ENCODE measurements at regions not wholly inside any gene's neighbourhood (a gene's known extent, or its start where the extent isn't known, plus 50 kb on each side); places are given as distances from the start of the nearest gene placed in this dataset.

- Histone ChIP-seq H3K4me3 (ENCODE audit: control extremely low read depth in 1 of 5, extremely low read depth in 1 of 5, insufficient read depth in 1 of 5, low read depth in 2 of 5, low read length in 4 of 5) (no peak overlapping the region), H3K27me3 (replicated peaks in 1 of 4; ENCODE audit: control extremely low read depth in 1 of 4, control insufficient read depth in 3 of 4, insufficient read depth in 4 of 4, low read length in 3 of 4) (no peaks in the 10 kb centered on the region), H3K27ac (ENCODE audit: low read length in 2 of 2) (no peak overlapping the region), H3K4me2 (replicated peaks; ENCODE audit: low read depth, low read length, poor library complexity, severe bottlenecking) (no peak overlapping the region), H3K79me2 (ENCODE audit: control insufficient read depth, insufficient read depth, low read length) (no peaks in the 10 kb centered on the region), H3K36me3 (replicated peaks in 1 of 2; ENCODE audit: control extremely low read depth in 1 of 2, control insufficient read depth in 1 of 2, extremely low read depth in 1 of 2, insufficient read depth in 2 of 2, low read length in 1 of 2) (no peaks in the 10 kb centered on the region), H2AFZ (ENCODE audit: insufficient read depth, low read depth, low read length, poor library complexity, severe bottlenecking) (no peak overlapping the region), H4K20me1 (ENCODE audit: control insufficient read depth, insufficient read depth, low read length, poor library complexity, severe bottlenecking) (no peaks in the 10 kb centered on the region), H3K9me3 (ENCODE audit: control extremely low read depth in 1 of 3, control insufficient read depth in 2 of 3, insufficient read depth in 1 of 3, low read length in 2 of 3) (no peaks in the 10 kb centered on the region), H3K9ac (ENCODE audit: low read length) (no peak overlapping the region), H3K4me1 (ENCODE audit: control insufficient read depth in 2 of 2, insufficient read depth in 2 of 2, low read length in 2 of 2) (no peaks in the 10 kb centered on the region)
- ATAC-seq (ENCODE audit: low read depth): no peak
- intact Hi-C loops (cut with micrococcal nuclease): no loop called here
- no peaks in the 10 kb centered on the region for H3K27me3 Mint-ChIP-seq
- DNase-seq: no peak
- no peaks in the 10 kb centered on the region for H3K4me1 Mint-ChIP-seq
- H3K27ac Mint-ChIP-seq: no peak overlapping the region
- no peaks in the 10 kb centered on the region for H3K9me3 Mint-ChIP-seq (ENCODE audit: insufficient read depth)
- TF ChIP-seq EZH2 (IDR thresholded peaks at IDR 0.05; ENCODE audit: borderline replicate concordance, insufficient read depth, low read depth, low read length, poor library complexity, severe bottlenecking) (no peak), CTCF (IDR thresholded peaks at IDR 0.05) (no peak)
- ChIA-PET POLR2A (no interaction called here), CTCF (no interaction called here)
- no peak overlapping the region for H3K4me3 Mint-ChIP-seq
Observed at GRCh38 chr7:118771672-118772071, 547.2 kb downstream of the ANKRD7 start.

- DNase-seq: no peak
- peaks cover 5% of the 10 kb centered on the region for H3K9me3 Mint-ChIP-seq (ENCODE audit: insufficient read depth)
- no peaks in the 10 kb centered on the region for H3K36me3 ChIP-seq (replicated peaks in 1 of 2; ENCODE audit: control extremely low read depth in 1 of 2, control insufficient read depth in 1 of 2, extremely low read depth in 1 of 2, insufficient read depth in 2 of 2, low read length in 1 of 2)
- no peak for ATAC-seq (ENCODE audit: low read depth)
- H3K4me2 ChIP-seq (replicated peaks; ENCODE audit: low read depth, low read length, poor library complexity, severe bottlenecking): no peak overlapping the region
- no peak for TF ChIP-seq EZH2 (IDR thresholded peaks at IDR 0.05; ENCODE audit: borderline replicate concordance, insufficient read depth, low read depth, low read length, poor library complexity, severe bottlenecking)
- TF ChIP-seq CTCF (IDR thresholded peaks at IDR 0.05): no peak
- CTCF ChIA-PET: no interaction called here
- H3K79me2 ChIP-seq (ENCODE audit: control insufficient read depth, insufficient read depth, low read length): no peaks in the 10 kb centered on the region
- H3K27me3 ChIP-seq (replicated peaks in 1 of 4; ENCODE audit: control extremely low read depth in 1 of 4, control insufficient read depth in 3 of 4, insufficient read depth in 4 of 4, low read length in 3 of 4): no peaks in the 10 kb centered on the region
- no peak overlapping the region for H2AFZ ChIP-seq (ENCODE audit: insufficient read depth, low read depth, low read length, poor library complexity, severe bottlenecking)
- no peak overlapping the region for H3K9ac ChIP-seq (ENCODE audit: low read length)
- no peaks in the 10 kb centered on the region for H4K20me1 ChIP-seq (ENCODE audit: control insufficient read depth, insufficient read depth, low read length, poor library complexity, severe bottlenecking)
- no peaks in the 10 kb centered on the region for H3K27me3 Mint-ChIP-seq
- no CpG with 5 or more reads among the region's 1 CpG for WGBS (ENCODE audit: insufficient coverage)
- H3K27ac Mint-ChIP-seq: no peak overlapping the region
- POLR2A ChIA-PET: no interaction called here
- H3K4me1 Mint-ChIP-seq: no peaks in the 10 kb centered on the region
- intact Hi-C loops (cut with micrococcal nuclease): no loop called here
- no peaks in the 10 kb centered on the region for H3K4me1 ChIP-seq (ENCODE audit: control insufficient read depth in 2 of 2, insufficient read depth in 2 of 2, low read length in 2 of 2)
- no peak overlapping the region for H3K4me3 ChIP-seq (ENCODE audit: control extremely low read depth in 1 of 5, extremely low read depth in 1 of 5, insufficient read depth in 1 of 5, low read depth in 2 of 5, low read length in 4 of 5)
- H3K27ac ChIP-seq (ENCODE audit: low read length in 2 of 2): no peak overlapping the region
- H3K4me3 Mint-ChIP-seq: no peak overlapping the region
- H3K9me3 ChIP-seq (ENCODE audit: control extremely low read depth in 1 of 3, control insufficient read depth in 2 of 3, insufficient read depth in 1 of 3, low read length in 2 of 3): no peaks in the 10 kb centered on the region
Observed at GRCh38 chr7:118777308-118777707, 552.8 kb downstream of the ANKRD7 start.
